Activated naive CD4-positive, alpha-beta T cell treated with anti-CD3 and anti-CD28 coated beads, Interleukin-2, amount 50 U/mL, for 72 hours (primary cell): ENCODE measurements at regions not wholly inside any gene's neighbourhood (a gene's known extent, or its start where the extent isn't known, plus 50 kb on each side); places are given as distances from the start of the nearest gene placed in this dataset.
"Not testable (repeated sequence)": the region's sequence is repeated elsewhere in the genome, so short reads cannot be mapped to it uniquely, and the experiment has no call there.

Experiments
- ATAC-seq, 2 donors: fragments of 150-1000 bp; cut with Tn5 transposase; 2 replicates each; pipeline ENCODE4 v1.10.0; 2021; ENCODE audit warnings: mild to moderate bottlenecking in 2 of 2, moderate library complexity in 2 of 2
- DNase-seq, 2 donors: peaks; one replicate each; pipeline ENCODE4 v3.0.0; 2021 to 2022; ENCODE audit warnings: low spot score in 2 of 2
- H3K27ac Mint-ChIP-seq, 2 donors: one replicate each; pipeline ENCODE4 v1.8.0; 2022; ENCODE audit warnings: mild to moderate bottlenecking in 2 of 2, mixed read lengths in 2 of 2
- H3K36me3 Mint-ChIP-seq, 2 donors: one replicate each; pipeline ENCODE4 v1.8.0; 2022; ENCODE audit warnings: mixed read lengths in 2 of 2
- H3K9me3 Mint-ChIP-seq, 2 donors: one replicate each; pipeline ENCODE4 v1.8.0; 2022; ENCODE audit warnings: mixed read lengths in 2 of 2

GRCh38 chrX:34467437-34467836 lies 189.6 kb downstream of the TMEM47 start:
- Mint-ChIP-seq H3K27ac (no peak overlapping the region), H3K36me3 (no peaks in the 10 kb centered on the region), H3K9me3 (no peaks in the 10 kb centered on the region)
- DNase-seq (no peak), ATAC-seq (no peak)

- not testable (repeated sequence) for H3K9me3 Mint-ChIP-seq, DNase-seq, H3K36me3 Mint-ChIP-seq, ATAC-seq, H3K27ac Mint-ChIP-seq
Measured at GRCh38 chrX:34463220-34463619, 193.9 kb downstream of the TMEM47 start.

DNA sequence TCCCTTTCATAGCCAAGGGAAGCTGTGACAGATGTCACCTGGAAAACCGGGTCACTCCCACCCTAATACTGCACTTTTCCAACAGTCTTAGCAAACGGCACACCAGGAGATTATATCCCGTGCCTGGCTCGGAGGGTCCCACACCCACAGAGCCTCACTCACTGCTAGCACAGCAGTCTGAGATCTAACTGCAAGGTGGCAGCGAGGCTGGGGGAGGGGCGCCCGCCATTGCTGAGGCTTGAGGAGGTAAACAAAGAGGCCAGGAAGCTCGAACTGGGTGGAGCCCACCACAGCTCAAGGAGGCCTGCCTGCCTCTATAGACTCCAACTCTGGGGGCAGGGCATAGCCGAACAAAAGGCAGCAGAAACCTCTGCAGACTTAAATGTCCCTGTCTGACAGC lies 199.2 kb downstream of the TMEM47 start:
- not testable (repeated sequence) for ATAC-seq, DNase-seq, H3K36me3 Mint-ChIP-seq, H3K9me3 Mint-ChIP-seq, H3K27ac Mint-ChIP-seq

GRCh38 chrX:34437586-34437985 lies 219.5 kb downstream of the TMEM47 start:
- no peaks in the 10 kb centered on the region for H3K36me3 Mint-ChIP-seq
- H3K9me3 Mint-ChIP-seq = peaks cover 11 to 18% of the 10 kb centered on the region in 2 donors
- no peak for DNase-seq
- ATAC-seq = no peak
- H3K27ac Mint-ChIP-seq = no peak overlapping the region

DNA sequence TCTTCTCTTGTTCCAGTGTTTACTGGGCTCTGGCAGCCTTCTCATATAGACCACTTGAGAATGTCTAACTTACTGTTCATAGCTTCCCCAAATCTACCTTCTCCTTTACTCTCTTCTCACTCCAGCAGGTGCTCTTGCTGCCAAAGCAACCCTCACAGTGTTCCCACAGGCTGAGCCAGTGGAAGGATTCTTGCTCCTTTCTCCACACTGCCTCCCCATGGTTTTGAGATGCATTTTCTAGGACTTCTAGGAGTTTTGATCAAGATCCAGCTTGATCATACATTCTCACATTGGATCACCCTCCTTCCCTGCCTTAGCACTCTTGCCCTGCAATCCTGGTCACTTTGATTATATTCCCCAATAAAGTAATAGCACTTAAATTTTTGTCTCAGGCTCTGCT lies 230.8 kb downstream of the TMEM47 start:
- no peaks in the 10 kb centered on the region for H3K36me3 Mint-ChIP-seq
- H3K27ac Mint-ChIP-seq = no peak overlapping the region
- ATAC-seq = no peak
- no peak for DNase-seq
- H3K9me3 Mint-ChIP-seq = peaks cover 8 to 13% of the 10 kb centered on the region in 2 donors

GRCh38 chrX:34406580-34406979 lies 250.5 kb downstream of the TMEM47 start:
- DNase-seq (no peak), ATAC-seq (no peak)
- no peak overlapping the region for H3K27ac Mint-ChIP-seq
- no peaks in the 10 kb centered on the region for H3K36me3 Mint-ChIP-seq
- H3K9me3 Mint-ChIP-seq = peaks cover 3% of the 10 kb centered on the region in 2 donors

DNA sequence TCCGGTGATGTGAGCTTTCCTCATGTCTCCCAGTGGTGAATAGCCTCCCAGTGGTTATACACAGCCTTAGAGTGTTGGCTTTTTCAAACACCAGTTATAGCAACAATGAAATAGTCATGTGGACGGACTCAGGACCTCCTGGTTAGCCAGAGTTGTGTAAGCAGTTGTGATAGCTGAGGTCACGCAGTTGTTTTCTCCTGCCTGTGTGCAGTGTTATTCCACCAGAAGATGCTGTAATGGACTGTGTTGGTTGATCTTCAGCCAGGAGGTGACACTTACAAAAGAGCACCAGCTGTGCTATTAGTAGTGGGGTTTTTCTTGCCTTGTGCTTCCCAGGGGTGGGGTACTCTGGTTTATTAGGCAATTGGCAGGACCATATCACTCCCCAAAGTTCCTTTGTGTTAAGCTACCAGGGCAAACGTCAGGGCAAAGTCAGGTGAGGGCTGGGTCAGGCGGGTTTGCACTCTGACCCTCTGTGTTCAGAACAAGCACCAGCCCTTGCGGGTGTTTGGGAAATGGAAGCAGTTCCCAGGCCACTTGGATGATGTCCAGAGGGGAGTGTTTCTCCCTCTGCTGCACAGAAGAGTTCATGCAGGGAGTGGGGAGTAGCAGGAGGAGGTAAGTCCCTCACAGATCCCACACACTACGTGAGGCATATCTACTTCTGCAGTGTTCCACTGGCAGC lies 252.6 kb downstream of the TMEM47 start:
- H3K27ac Mint-ChIP-seq = no peak overlapping the region
- peaks cover 2 to 3% of the 10 kb centered on the region in 2 donors for H3K9me3 Mint-ChIP-seq
- H3K36me3 Mint-ChIP-seq = no peaks in the 10 kb centered on the region
- ATAC-seq = no peak
- DNase-seq = no peak

GRCh38 chrX:34401411-34401810 lies 255.7 kb downstream of the TMEM47 start:
- Mint-ChIP-seq H3K9me3 (peaks cover 6% of the 10 kb centered on the region in 2 donors), H3K36me3 (no peaks in the 10 kb centered on the region), H3K27ac (no peak overlapping the region)
- ATAC-seq = no peak
- no peak for DNase-seq

- DNase-seq = no peak
- H3K36me3 Mint-ChIP-seq = no peaks in the 10 kb centered on the region
- no peak for ATAC-seq
- no peak overlapping the region for H3K27ac Mint-ChIP-seq
- H3K9me3 Mint-ChIP-seq = no peaks in the 10 kb centered on the region
Measured at GRCh38 chrX:34382416-34382815, 250.3 kb upstream of the FAM47A start.

DNA sequence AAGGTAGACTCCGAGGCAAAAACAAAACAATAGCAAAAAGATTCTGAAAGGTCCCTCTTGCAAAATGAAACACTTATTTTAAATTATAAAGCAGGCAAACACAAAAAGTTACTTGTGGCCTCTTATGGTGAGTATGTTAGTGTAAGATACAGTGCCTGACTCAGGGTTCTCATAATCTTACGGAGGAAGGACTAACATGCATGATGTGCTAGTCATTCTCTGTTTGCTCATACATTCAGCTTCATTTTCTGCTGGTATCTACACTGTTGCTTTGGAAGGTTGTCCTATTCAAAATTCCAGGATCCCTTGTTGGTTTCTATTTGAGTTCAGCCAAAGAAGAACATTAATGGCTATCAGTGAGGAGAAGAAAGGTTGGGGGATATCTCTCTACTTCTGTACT lies 249.1 kb upstream of the FAM47A start:
- Mint-ChIP-seq H3K36me3 (no peaks in the 10 kb centered on the region), H3K27ac (no peak overlapping the region)
- no peak for ATAC-seq

DNA sequence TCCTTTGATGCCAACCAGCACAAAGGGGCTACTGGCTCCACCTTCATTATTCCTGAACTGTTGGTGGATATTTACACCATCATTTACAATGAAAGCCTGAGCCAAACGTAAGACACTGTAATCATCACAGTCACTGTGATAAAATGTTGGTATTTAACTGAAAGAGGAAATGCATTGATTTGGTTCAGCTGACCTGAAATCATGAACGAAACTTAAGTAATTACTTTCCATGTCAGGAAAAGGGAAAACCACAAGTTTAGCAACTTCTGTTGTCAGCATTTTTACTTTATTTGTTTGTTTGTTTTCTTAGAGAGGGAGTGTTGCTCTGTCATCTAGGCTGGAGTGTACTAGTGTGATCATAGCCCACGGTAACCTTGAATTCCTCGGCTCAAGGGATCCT lies 247.8 kb upstream of the FAM47A start:
- ATAC-seq = no peak
- no peak for DNase-seq
- no peak overlapping the region for H3K27ac Mint-ChIP-seq
- H3K36me3 Mint-ChIP-seq = no peaks in the 10 kb centered on the region
- H3K9me3 Mint-ChIP-seq = peaks cover 0 to 4% of the 10 kb centered on the region in 2 donors

More for the DNA sequence above, 249.1 kb upstream of the FAM47A start:
- DNase-seq = no peak
- H3K9me3 Mint-ChIP-seq = no peaks in the 10 kb centered on the region

DNA sequence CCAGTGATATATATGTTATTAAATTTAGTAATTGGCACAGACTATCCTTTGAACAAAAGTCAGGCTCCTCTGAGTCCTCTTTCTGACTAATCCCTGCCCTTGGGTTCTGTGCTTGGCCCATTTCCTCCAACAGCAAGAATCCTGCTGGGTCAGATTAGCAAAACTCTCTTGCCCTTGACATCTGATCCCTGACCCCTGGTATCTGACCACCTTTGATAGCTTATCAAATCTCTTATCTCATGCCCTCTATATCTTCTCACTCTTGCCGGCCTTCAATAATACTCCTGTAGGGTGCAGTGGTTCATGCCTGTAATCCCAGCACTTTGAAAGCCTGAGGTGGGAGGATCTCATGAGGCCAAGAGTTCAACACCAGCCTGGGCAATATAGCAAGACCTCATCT lies 245.5 kb upstream of the FAM47A start:
- DNase-seq = no peak
- no peak overlapping the region for H3K27ac Mint-ChIP-seq
- peaks cover 0 to 4% of the 10 kb centered on the region in 2 donors for H3K9me3 Mint-ChIP-seq

GRCh38 chrX:34371754-34372153 lies 239.6 kb upstream of the FAM47A start:
- H3K36me3 Mint-ChIP-seq = no peaks in the 10 kb centered on the region
- H3K27ac Mint-ChIP-seq = no peak overlapping the region
- no peak for DNase-seq
- ATAC-seq = no peak
- peaks cover 0 to 4% of the 10 kb centered on the region in 2 donors for H3K9me3 Mint-ChIP-seq

More for the DNA sequence above, 245.5 kb upstream of the FAM47A start:
- ATAC-seq = no peak
- H3K36me3 Mint-ChIP-seq = no peaks in the 10 kb centered on the region

DNA sequence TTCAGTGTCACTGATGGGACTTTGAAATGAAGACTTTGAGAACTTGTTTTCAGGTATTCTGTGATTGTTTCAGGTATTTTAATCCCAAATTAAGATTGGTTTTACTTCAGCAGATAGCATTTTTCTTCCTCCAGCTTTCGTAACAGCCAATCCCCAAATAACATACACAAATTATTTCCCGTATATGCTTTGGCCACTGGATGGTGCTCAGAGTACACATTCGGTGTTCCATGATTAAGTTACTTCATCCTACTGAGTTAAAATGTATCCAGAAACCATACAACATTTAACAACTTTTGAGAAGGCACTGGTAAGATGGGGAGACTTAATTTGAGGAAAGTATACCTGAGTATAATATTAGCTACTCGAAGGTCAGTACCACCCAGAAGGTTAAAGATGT lies 233.4 kb upstream of the FAM47A start:
- DNase-seq (no peak), ATAC-seq (no peak)
- Mint-ChIP-seq H3K36me3 (no peaks in the 10 kb centered on the region), H3K9me3 (no peaks in the 10 kb centered on the region), H3K27ac (no peak overlapping the region)

DNA sequence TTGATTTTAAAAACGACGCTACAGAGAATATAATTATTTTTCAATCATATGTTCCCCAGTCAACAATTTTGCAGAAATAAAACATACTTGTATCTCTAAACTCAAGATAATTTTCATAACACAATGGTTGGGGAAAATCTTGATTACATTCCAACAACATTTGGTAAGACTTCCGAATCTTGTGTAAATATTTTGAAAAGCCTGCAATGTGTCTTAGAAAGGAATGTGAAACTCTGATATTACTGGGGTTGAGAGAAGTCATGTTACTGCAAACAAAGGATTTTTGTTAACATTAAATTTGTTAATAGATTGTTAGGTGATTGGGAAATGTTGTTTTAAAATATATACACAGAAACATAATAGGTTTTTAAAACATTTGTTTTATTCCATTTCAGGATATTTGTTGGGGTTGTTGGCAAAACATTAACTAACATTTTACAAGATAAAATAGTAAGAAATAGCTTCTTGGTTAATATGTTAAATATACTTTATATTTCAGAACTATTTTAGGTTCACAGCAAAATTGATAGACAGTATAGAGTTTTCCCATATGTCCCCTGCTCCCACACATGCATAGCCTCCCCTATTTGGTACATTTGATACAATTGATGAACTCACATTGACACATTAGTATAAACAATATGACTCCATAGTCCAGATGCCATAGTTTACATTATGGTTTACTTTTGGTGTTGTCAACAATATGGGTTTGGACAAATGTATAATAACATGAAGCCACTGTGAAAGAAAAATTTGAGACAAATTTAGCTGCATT lies 218.6 kb upstream of the FAM47A start:
- ATAC-seq = no peak
- peaks cover 2 to 4% of the 10 kb centered on the region in 2 donors for H3K9me3 Mint-ChIP-seq

DNA sequence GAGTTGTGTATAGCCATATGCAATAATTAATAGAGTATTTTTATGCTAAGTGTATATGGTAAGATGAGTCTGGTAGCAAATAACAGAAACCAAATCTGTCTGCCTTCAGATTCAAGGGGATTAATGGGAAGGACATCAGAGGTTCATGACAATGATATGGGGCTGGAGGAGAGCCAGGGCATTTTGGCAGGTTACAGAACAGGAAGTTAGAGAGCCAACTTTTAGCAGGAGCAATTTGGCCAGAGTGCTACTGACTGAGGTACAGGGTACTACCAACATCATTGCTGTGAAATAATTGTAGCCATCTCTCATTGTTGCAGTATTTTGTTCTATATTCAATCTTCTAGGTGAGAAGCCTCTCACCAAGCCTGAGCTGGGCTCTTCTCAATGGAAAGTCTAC lies 210.9 kb upstream of the FAM47A start:
- H3K36me3 Mint-ChIP-seq = no peaks in the 10 kb centered on the region
- DNase-seq (no peak), ATAC-seq (no peak)
- no peak overlapping the region for H3K27ac Mint-ChIP-seq
- peaks cover 4 to 10% of the 10 kb centered on the region in 2 donors for H3K9me3 Mint-ChIP-seq

More for the DNA sequence above, 218.6 kb upstream of the FAM47A start:
- no peak overlapping the region for H3K27ac Mint-ChIP-seq
- H3K36me3 Mint-ChIP-seq = no peaks in the 10 kb centered on the region
- DNase-seq = no peak

DNA sequence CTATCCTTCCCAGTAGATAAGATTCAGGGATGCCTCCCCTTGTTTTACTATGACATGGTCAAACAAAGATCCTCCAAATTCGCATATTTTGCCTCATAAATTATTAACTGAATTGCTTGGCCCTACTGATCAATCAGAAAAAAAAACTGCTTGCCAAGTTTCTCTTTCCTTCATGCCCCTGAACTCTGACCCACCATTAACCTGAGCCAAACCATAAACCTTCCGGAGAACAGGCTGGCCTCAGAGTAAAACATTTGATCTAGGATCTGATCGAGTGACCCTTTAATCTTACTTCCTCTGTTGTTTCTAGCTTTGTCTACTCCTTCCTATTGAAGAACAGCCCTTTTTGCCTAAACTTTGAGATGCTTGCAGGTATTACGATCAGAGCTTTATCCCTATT lies 209.7 kb upstream of the FAM47A start:
- ATAC-seq = no peak
- no peak overlapping the region for H3K27ac Mint-ChIP-seq
- no peaks in the 10 kb centered on the region for H3K36me3 Mint-ChIP-seq

DNA sequence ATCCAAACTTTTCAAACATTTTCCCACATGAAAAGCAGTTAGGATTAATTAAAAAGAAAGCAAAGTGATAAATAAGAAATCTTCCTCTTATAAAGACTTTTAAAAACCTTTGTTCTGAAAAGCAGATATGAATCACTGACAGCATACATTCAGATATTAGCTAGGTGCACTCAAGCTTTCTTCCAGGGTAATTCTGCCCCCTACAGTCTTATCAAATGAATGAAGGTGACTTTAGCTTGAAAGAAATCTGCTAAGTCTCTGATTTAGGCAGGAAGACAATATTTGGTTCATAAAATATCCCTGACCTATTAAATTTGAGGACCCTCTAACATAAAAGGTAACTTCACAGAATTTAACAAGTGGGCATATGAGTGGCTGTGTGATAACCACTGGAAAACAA lies 209.1 kb upstream of the FAM47A start:
- Mint-ChIP-seq H3K9me3 (peaks cover 6 to 12% of the 10 kb centered on the region in 2 donors), H3K27ac (no peak overlapping the region), H3K36me3 (no peaks in the 10 kb centered on the region)
- ATAC-seq (no peak), DNase-seq (no peak)

More for the DNA sequence above, 209.7 kb upstream of the FAM47A start:
- no peak for DNase-seq
- H3K9me3 Mint-ChIP-seq = peaks cover 5 to 11% of the 10 kb centered on the region in 2 donors
